Fibroblast of skin of back (primary cell): ENCODE measurements at regions not wholly inside any gene's neighbourhood (a gene's known extent, or its start where the extent isn't known, plus 50 kb on each side); places are given as distances from the start of the nearest gene placed in this dataset.
"Not testable (repeated sequence)": the region's sequence is repeated elsewhere in the genome, so short reads cannot be mapped to it uniquely, and the experiment has no call there.

Experiments used
- DNase-seq: peaks from one replicate; pipeline ENCODE4 v3.0.0-alpha.2; 2013

- DNase-seq: no peak
These were observed 445.2 kb upstream of the GRAMD2B start for GRCh38 chr5:125978015-125978414.

- DNase-seq: peak; percentile 4
These were observed 443.6 kb upstream of the GRAMD2B start for GRCh38 chr5:125979636-125980035.

GRCh38 chr5:125981016-125981415 is 442.2 kb upstream of the GRAMD2B start:
- no peak for DNase-seq

GRCh38 chr5:125987677-125988255 is 435.4 kb upstream of the GRAMD2B start:
- DNase-seq: no peak

GRCh38 chr5:125992050-125992449 is 431.2 kb upstream of the GRAMD2B start:
- no peak for DNase-seq

GRCh38 chr5:125999271-126000030 is 423.8 kb upstream of the GRAMD2B start:
- DNase-seq: not testable (repeated sequence)

GRCh38 chr5:126000507-126000906 is 422.7 kb upstream of the GRAMD2B start:
- DNase-seq: no peak

- DNase-seq: peak; percentile 93
These were observed 420.8 kb upstream of the GRAMD2B start for GRCh38 chr5:126002222-126002897.

- DNase-seq: peak; percentile 86
These were observed 419.9 kb upstream of the GRAMD2B start for GRCh38 chr5:126003309-126003708.

- DNase-seq: no peak
These were observed 418.6 kb upstream of the GRAMD2B start for GRCh38 chr5:126004636-126005035.

GRCh38 chr5:126007841-126008240 is 415.4 kb upstream of the GRAMD2B start:
- peak; percentile 82 for DNase-seq

- DNase-seq: no peak
These were observed 413.6 kb upstream of the GRAMD2B start for GRCh38 chr5:126009566-126009965.

GRCh38 chr5:126011526-126011925 is 411.7 kb upstream of the GRAMD2B start:
- not testable (repeated sequence) for DNase-seq

GRCh38 chr5:126014676-126015075 is 408.5 kb upstream of the GRAMD2B start:
- DNase-seq: no peak

- DNase-seq: peak; percentile 71
These were observed 407.7 kb upstream of the GRAMD2B start for GRCh38 chr5:126015235-126016181.

- DNase-seq: no peak
These were observed 407.0 kb upstream of the GRAMD2B start for GRCh38 chr5:126016256-126016655.

- DNase-seq: no peak
These were observed 406.1 kb upstream of the GRAMD2B start for GRCh38 chr5:126017096-126017495.

- no peak for DNase-seq
These were observed 402.4 kb upstream of the GRAMD2B start for GRCh38 chr5:126020770-126021169.

- peak; percentile 76 for DNase-seq
These were observed 399.2 kb upstream of the GRAMD2B start for GRCh38 chr5:126023994-126024441.

GRCh38 chr5:126027149-126027548 is 396.1 kb upstream of the GRAMD2B start:
- no peak for DNase-seq

- DNase-seq: no peak
These were observed 395.6 kb upstream of the GRAMD2B start for GRCh38 chr5:126027652-126028051.

GRCh38 chr5:126028336-126028735 is 394.9 kb upstream of the GRAMD2B start:
- DNase-seq: no peak
